ENCODE measurements at regions not wholly inside any gene's neighbourhood (a gene's known extent, or its start where the extent isn't known, plus 50 kb on each side); places are given as distances from the start of the nearest gene placed in this dataset.

- no peak overlapping the region for H3K4me3 ChIP-seq (ENCODE audit: control extremely low read depth in 1 of 5, extremely low read depth in 1 of 5, insufficient read depth in 1 of 5, low read depth in 2 of 5, low read length in 4 of 5)
- H2AFZ ChIP-seq (ENCODE audit: insufficient read depth, low read depth, low read length, poor library complexity, severe bottlenecking): no peak overlapping the region
- 95% methylated on average over 12 of the region's 12 CpGs for WGBS (ENCODE audit: insufficient coverage)
- no peaks in the 10 kb centered on the region for H3K79me2 ChIP-seq (ENCODE audit: control insufficient read depth, insufficient read depth, low read length)
- H3K4me1 ChIP-seq (ENCODE audit: control insufficient read depth in 2 of 2, insufficient read depth in 2 of 2, low read length in 2 of 2): no peaks in the 10 kb centered on the region
- no peaks in the 10 kb centered on the region for H4K20me1 ChIP-seq (ENCODE audit: control insufficient read depth, insufficient read depth, low read length, poor library complexity, severe bottlenecking)
- Mint-ChIP-seq H3K27ac (no peak overlapping the region), H3K4me3 (no peak overlapping the region), H3K27me3 (peaks cover 10% of the 10 kb centered on the region), H3K4me1 (no peaks in the 10 kb centered on the region), H3K9me3 (ENCODE audit: insufficient read depth) (peaks cover 12% of the 10 kb centered on the region)
- H3K9ac ChIP-seq (ENCODE audit: low read length): no peak overlapping the region
- ATAC-seq (ENCODE audit: low read depth) (no peak), DNase-seq (no peak)
- intact Hi-C loops (cut with micrococcal nuclease): no loop called here
- no peak overlapping the region for H3K27ac ChIP-seq (ENCODE audit: low read length in 2 of 2)
- no peak for TF ChIP-seq CTCF (IDR thresholded peaks at IDR 0.05)
- TF ChIP-seq EZH2 (IDR thresholded peaks at IDR 0.05; ENCODE audit: borderline replicate concordance, insufficient read depth, low read depth, low read length, poor library complexity, severe bottlenecking): no peak
- H3K9me3 ChIP-seq (ENCODE audit: control extremely low read depth in 1 of 3, control insufficient read depth in 2 of 3, insufficient read depth in 1 of 3, low read length in 2 of 3): peaks cover 0 to 11% (median 0%) of the 10 kb centered on the region in 3 donors
- no peaks in the 10 kb centered on the region for H3K36me3 ChIP-seq (replicated peaks in 1 of 2; ENCODE audit: control extremely low read depth in 1 of 2, control insufficient read depth in 1 of 2, extremely low read depth in 1 of 2, insufficient read depth in 2 of 2, low read length in 1 of 2)
- H3K27me3 ChIP-seq (replicated peaks in 1 of 4; ENCODE audit: control extremely low read depth in 1 of 4, control insufficient read depth in 3 of 4, insufficient read depth in 4 of 4, low read length in 3 of 4): peaks cover 0 to 28% (median 2%) of the 10 kb centered on the region in 4 experiments
- POLR2A ChIA-PET: no interaction called here
- H3K4me2 ChIP-seq (replicated peaks; ENCODE audit: low read depth, low read length, poor library complexity, severe bottlenecking): no peak overlapping the region
- CTCF ChIA-PET: no interaction called here
Measured at GRCh38 chr4:1470816-1471442, 64.7 kb upstream of the NKX1-1 start.

- H3K9me3 ChIP-seq (ENCODE audit: control extremely low read depth in 1 of 3, control insufficient read depth in 2 of 3, insufficient read depth in 1 of 3, low read length in 2 of 3): peaks cover 0 to 11% (median 0%) of the 10 kb centered on the region in 3 donors
- peaks cover 12% of the 10 kb centered on the region for H3K9me3 Mint-ChIP-seq (ENCODE audit: insufficient read depth)
- H4K20me1 ChIP-seq (ENCODE audit: control insufficient read depth, insufficient read depth, low read length, poor library complexity, severe bottlenecking): no peaks in the 10 kb centered on the region
- intact Hi-C loops (cut with micrococcal nuclease): no loop called here
- no peak overlapping the region for H3K27ac Mint-ChIP-seq
- no peaks in the 10 kb centered on the region for H3K4me1 Mint-ChIP-seq
- peaks cover 4% of the 10 kb centered on the region for H3K27me3 Mint-ChIP-seq
- no peaks in the 10 kb centered on the region for H3K36me3 ChIP-seq (replicated peaks in 1 of 2; ENCODE audit: control extremely low read depth in 1 of 2, control insufficient read depth in 1 of 2, extremely low read depth in 1 of 2, insufficient read depth in 2 of 2, low read length in 1 of 2)
- H3K27ac ChIP-seq (ENCODE audit: low read length in 2 of 2): no peak overlapping the region
- TF ChIP-seq CTCF (IDR thresholded peaks at IDR 0.05) (no peak), EZH2 (IDR thresholded peaks at IDR 0.05; ENCODE audit: borderline replicate concordance, insufficient read depth, low read depth, low read length, poor library complexity, severe bottlenecking) (no peak)
- ATAC-seq (ENCODE audit: low read depth) (no peak), DNase-seq (no peak)
- H3K4me1 ChIP-seq (ENCODE audit: control insufficient read depth in 2 of 2, insufficient read depth in 2 of 2, low read length in 2 of 2): no peaks in the 10 kb centered on the region
- ChIA-PET POLR2A (no interaction called here), CTCF (no interaction called here)
- no peak overlapping the region for H3K4me2 ChIP-seq (replicated peaks; ENCODE audit: low read depth, low read length, poor library complexity, severe bottlenecking)
- H3K9ac ChIP-seq (ENCODE audit: low read length): no peak overlapping the region
- peaks cover 0 to 28% (median 2%) of the 10 kb centered on the region in 4 experiments for H3K27me3 ChIP-seq (replicated peaks in 1 of 4; ENCODE audit: control extremely low read depth in 1 of 4, control insufficient read depth in 3 of 4, insufficient read depth in 4 of 4, low read length in 3 of 4)
- 84% methylated on average over 7 of the region's 7 CpGs for WGBS (ENCODE audit: insufficient coverage)
- no peaks in the 10 kb centered on the region for H3K79me2 ChIP-seq (ENCODE audit: control insufficient read depth, insufficient read depth, low read length)
- H2AFZ ChIP-seq (ENCODE audit: insufficient read depth, low read depth, low read length, poor library complexity, severe bottlenecking): no peak overlapping the region
- no peak overlapping the region for H3K4me3 Mint-ChIP-seq
- H3K4me3 ChIP-seq (ENCODE audit: control extremely low read depth in 1 of 5, extremely low read depth in 1 of 5, insufficient read depth in 1 of 5, low read depth in 2 of 5, low read length in 4 of 5): no peak overlapping the region
Measured at GRCh38 chr4:1470393-1470670, 64.1 kb upstream of the NKX1-1 start.
